GM20000 (cell line): ENCODE measurements at regions not wholly inside any gene's neighbourhood (a gene's known extent, or its start where the extent isn't known, plus 50 kb on each side); places are given as distances from the start of the nearest gene placed in this dataset.

Experiments used
- DNase-seq: peaks from one replicate; pipeline ENCODE4 v3.0.0; 2012; ENCODE audit warnings: low spot score
- CTCF ChIP-seq: IDR thresholded peaks from 2 replicates; pipeline ENCODE4 v1.5.1; 2012; ENCODE audit warnings: mild to moderate bottlenecking, control low read depth; ENCODE audit errors: extremely low read depth, missing control alignments

- TF ChIP-seq CTCF: no peak
- DNase-seq: no peak
Observed at GRCh38 chr4:125043486-125043885, 271.3 kb upstream of the FAT4 start.

- no peak for DNase-seq
- TF ChIP-seq CTCF: no peak
Observed at GRCh38 chr4:125042041-125042440, 272.7 kb upstream of the FAT4 start.

- no peak for DNase-seq
- no peak for TF ChIP-seq CTCF
Observed at GRCh38 chr4:125041372-125041930, 273.3 kb upstream of the FAT4 start.

- no peak for TF ChIP-seq CTCF
- no peak for DNase-seq
Observed at GRCh38 chr4:125039550-125039949, 275.2 kb upstream of the FAT4 start.

GRCh38 chr4:125022855-125023501 lies 291.8 kb upstream of the FAT4 start:
- DNase-seq: no peak
- TF ChIP-seq CTCF: no peak

GRCh38 chr4:125021189-125021588 lies 293.6 kb upstream of the FAT4 start:
- DNase-seq: no peak
- no peak for TF ChIP-seq CTCF

- no peak for DNase-seq
- TF ChIP-seq CTCF: no peak
Observed at GRCh38 chr4:125020089-125021034, 294.4 kb upstream of the FAT4 start.
